Osteocyte (in vitro differentiated cells): ENCODE measurements at regions not wholly inside any gene's neighbourhood (a gene's known extent, or its start where the extent isn't known, plus 50 kb on each side); places are given as distances from the start of the nearest gene placed in this dataset.

Source experiments
- DNase-seq: peaks from one replicate; pipeline ENCODE4 v3.0.0; 2021; ENCODE audit warnings: mixed read lengths; ENCODE audit not compliant: unreplicated experiment; ENCODE audit errors: extremely low spot score
- H3K27ac Mint-ChIP-seq: one replicate; pipeline ENCODE4 v1.8.0; 2021; ENCODE audit warnings: mild to moderate bottlenecking, mixed read lengths; ENCODE audit not compliant: unreplicated experiment
- H3K27me3 Mint-ChIP-seq: one replicate; pipeline ENCODE4 v1.8.0; 2021; ENCODE audit warnings: mixed read lengths; ENCODE audit not compliant: unreplicated experiment
- H3K36me3 Mint-ChIP-seq: one replicate; pipeline ENCODE4 v1.8.0; 2021; ENCODE audit warnings: mixed read lengths; ENCODE audit not compliant: unreplicated experiment
- H3K4me1 Mint-ChIP-seq: one replicate; pipeline ENCODE4 v1.8.0; 2021; ENCODE audit warnings: mixed read lengths; ENCODE audit not compliant: unreplicated experiment
- H3K4me3 Mint-ChIP-seq: one replicate; pipeline ENCODE4 v1.8.0; 2021; ENCODE audit warnings: mild to moderate bottlenecking, moderate library complexity, mixed read lengths; ENCODE audit not compliant: unreplicated experiment
- H3K9me3 Mint-ChIP-seq: one replicate; pipeline ENCODE4 v1.8.0; 2021; ENCODE audit warnings: mixed read lengths; ENCODE audit not compliant: unreplicated experiment
- CTCF ChIP-seq: fragments of 200-600 bp; sonication (generic); IDR thresholded peaks from 2 replicates; pipeline ENCODE4 v1.5.0; 2021; ENCODE audit warnings: antibody characterized with exemption, mild to moderate bottlenecking, moderate library complexity

GRCh38 chr2:2493496-2493895 is 162.4 kb upstream of the MYT1L start:
- Mint-ChIP-seq H3K36me3 (no peaks in the 10 kb centered on the region), H3K4me1 (no peaks in the 10 kb centered on the region), H3K9me3 (peaks cover 43% of the 10 kb centered on the region), H3K27ac (no peak overlapping the region), H3K27me3 (no peaks in the 10 kb centered on the region), H3K4me3 (no peak overlapping the region)
- no peak for TF ChIP-seq CTCF
- DNase-seq, result no peak

GRCh38 chr2:2492800-2493199 is 161.7 kb upstream of the MYT1L start:
- no peak overlapping the region for H3K27ac Mint-ChIP-seq
- no peak for TF ChIP-seq CTCF
- H3K4me1 Mint-ChIP-seq, result no peaks in the 10 kb centered on the region
- no peaks in the 10 kb centered on the region for H3K27me3 Mint-ChIP-seq
- H3K9me3 Mint-ChIP-seq, result peaks cover 47% of the 10 kb centered on the region
- DNase-seq, result no peak
- H3K4me3 Mint-ChIP-seq, result no peak overlapping the region
- H3K36me3 Mint-ChIP-seq, result no peaks in the 10 kb centered on the region

DNA sequence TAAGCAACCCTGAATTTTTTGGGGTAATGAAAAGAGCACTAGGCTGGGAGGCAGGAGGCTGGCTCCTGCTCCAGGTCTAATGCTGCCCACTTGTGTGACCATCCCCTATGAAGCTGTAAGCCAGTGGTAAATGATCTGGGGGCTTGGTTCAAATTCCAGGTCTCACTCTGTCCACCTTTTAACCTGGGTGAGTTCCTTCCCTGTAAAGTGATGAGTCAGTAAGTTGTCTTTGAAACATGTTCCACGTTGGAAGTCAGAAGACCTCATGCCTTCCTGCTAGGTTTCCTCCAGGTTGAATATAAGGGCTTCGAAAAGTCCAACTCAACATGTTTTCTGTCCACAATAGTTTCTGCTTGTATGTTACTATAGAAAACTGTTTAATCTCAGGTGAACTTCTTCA is 160.9 kb upstream of the MYT1L start:
- Mint-ChIP-seq H3K27me3 (no peaks in the 10 kb centered on the region), H3K4me3 (no peak overlapping the region), H3K9me3 (peaks cover 47% of the 10 kb centered on the region), H3K27ac (no peak overlapping the region), H3K36me3 (no peaks in the 10 kb centered on the region), H3K4me1 (no peaks in the 10 kb centered on the region)
- DNase-seq, result no peak
- TF ChIP-seq CTCF, result no peak

GRCh38 chr2:2484301-2484700 is 153.2 kb upstream of the MYT1L start:
- DNase-seq, result peak; percentile 11
- Mint-ChIP-seq H3K4me3 (no peak overlapping the region), H3K27ac (no peak overlapping the region), H3K9me3 (peaks cover 3% of the 10 kb centered on the region), H3K27me3 (no peaks in the 10 kb centered on the region), H3K36me3 (no peaks in the 10 kb centered on the region), H3K4me1 (no peaks in the 10 kb centered on the region)
- no peak for TF ChIP-seq CTCF

- TF ChIP-seq CTCF, result no peak
- H3K27me3 Mint-ChIP-seq, result no peaks in the 10 kb centered on the region
- H3K27ac Mint-ChIP-seq, result no peak overlapping the region
- no peak overlapping the region for H3K4me3 Mint-ChIP-seq
- no peaks in the 10 kb centered on the region for H3K9me3 Mint-ChIP-seq
- DNase-seq, result no peak
- no peaks in the 10 kb centered on the region for H3K36me3 Mint-ChIP-seq
- no peaks in the 10 kb centered on the region for H3K4me1 Mint-ChIP-seq
Measured at GRCh38 chr2:2482851-2483250, 151.8 kb upstream of the MYT1L start.
